GM19438 (cell line): ENCODE measurements at regions not wholly inside any gene's neighbourhood (a gene's known extent, or its start where the extent isn't known, plus 50 kb on each side); places are given as distances from the start of the nearest gene placed in this dataset.
"Not testable (repeated sequence)": the region's sequence is repeated elsewhere in the genome, so short reads cannot be mapped to it uniquely, and the experiment has no call there.

Experiments used
- ATAC-seq: cut with Tn5 transposase; IDR thresholded peaks from one replicate; pipeline ENCODE4 v1.9.1; 2021; ENCODE audit warnings: low read depth; ENCODE audit not compliant: unreplicated experiment

- ATAC-seq: not testable (repeated sequence)
Measured at GRCh38 chr20:17891131-17891530, 77.5 kb downstream of the SNX5 start.

- no peak for ATAC-seq
Measured at GRCh38 chr20:17890330-17890729, 78.3 kb downstream of the SNX5 start.

GRCh38 chr20:17889226-17889625, 79.4 kb downstream of the SNX5 start:
- ATAC-seq: no peak

GRCh38 chr20:17888044-17888443, 80.5 kb downstream of the SNX5 start:
- no peak for ATAC-seq

- no peak for ATAC-seq
Measured at GRCh38 chr20:17887331-17888030, 81.1 kb downstream of the SNX5 start.

GRCh38 chr20:17885544-17885943, 83.0 kb downstream of the SNX5 start:
- ATAC-seq: no peak

GRCh38 chr20:17885076-17885475, 83.5 kb downstream of the SNX5 start:
- ATAC-seq: no peak

GRCh38 chr20:17884307-17885003, 84.1 kb downstream of the SNX5 start:
- no peak for ATAC-seq

GRCh38 chr20:17883592-17884306, 84.8 kb downstream of the SNX5 start:
- no peak for ATAC-seq

- no peak for ATAC-seq
Measured at GRCh38 chr20:17882834-17883591, 85.6 kb downstream of the SNX5 start.

GRCh38 chr20:17882065-17882833, 86.3 kb downstream of the SNX5 start:
- no peak for ATAC-seq

GRCh38 chr20:17881741-17882064, 86.9 kb downstream of the SNX5 start:
- ATAC-seq: no peak

GRCh38 chr20:17878912-17879602, 89.5 kb downstream of the SNX5 start:
- ATAC-seq: peak; percentile 64

GRCh38 chr20:17878069-17878911, 90.3 kb downstream of the SNX5 start:
- no peak for ATAC-seq

- no peak for ATAC-seq
Measured at GRCh38 chr20:17875981-17876385, 92.6 kb downstream of the SNX5 start.

GRCh38 chr20:17875106-17875980, 93.3 kb downstream of the SNX5 start:
- ATAC-seq: no peak

GRCh38 chr20:17874271-17875105, 94.1 kb downstream of the SNX5 start:
- no peak for ATAC-seq
